NCI-H2171 (cell line): ENCODE measurements at regions not wholly inside any gene's neighbourhood (a gene's known extent, or its start where the extent isn't known, plus 50 kb on each side); places are given as distances from the start of the nearest gene placed in this dataset.
"Not testable (repeated sequence)": the region's sequence is repeated elsewhere in the genome, so short reads cannot be mapped to it uniquely, and the experiment has no call there.

ENCODE experiments used
- DNase-seq: peaks from one replicate; lab custom pipeline; 2025; lab: John Stamatoyannopoulos, UW

- DNase-seq = no peak
Measured at GRCh38 chr11:90555477-90555876, 332.6 kb upstream of the CHORDC1 start.

- no peak for DNase-seq
Measured at GRCh38 chr11:90542092-90542491, 319.2 kb upstream of the CHORDC1 start.

GRCh38 chr11:90536301-90536700, 313.5 kb upstream of the CHORDC1 start:
- no peak for DNase-seq

- no peak for DNase-seq
Measured at GRCh38 chr11:90532125-90532524, 309.3 kb upstream of the CHORDC1 start.

- no peak for DNase-seq
Measured at GRCh38 chr11:90531001-90531400, 308.2 kb upstream of the CHORDC1 start.

GRCh38 chr11:90525962-90526361, 303.1 kb upstream of the CHORDC1 start:
- no peak for DNase-seq

GRCh38 chr11:90512846-90513245, 290.0 kb upstream of the CHORDC1 start:
- DNase-seq = no peak

GRCh38 chr11:90510839-90511238, 288.0 kb upstream of the CHORDC1 start:
- DNase-seq = no peak

GRCh38 chr11:90500922-90501568, 278.2 kb upstream of the CHORDC1 start:
- no peak for DNase-seq

GRCh38 chr11:90496722-90497121, 273.9 kb upstream of the CHORDC1 start:
- no peak for DNase-seq

GRCh38 chr11:90493379-90493778, 270.5 kb upstream of the CHORDC1 start:
- DNase-seq = no peak

GRCh38 chr11:90491466-90491865, 268.6 kb upstream of the CHORDC1 start:
- no peak for DNase-seq

GRCh38 chr11:90476442-90477007, 253.7 kb upstream of the CHORDC1 start:
- no peak for DNase-seq

GRCh38 chr11:90468923-90469322, 246.1 kb upstream of the CHORDC1 start:
- no peak for DNase-seq

- DNase-seq = no peak
Measured at GRCh38 chr11:90465553-90465952, 242.7 kb upstream of the CHORDC1 start.

GRCh38 chr11:90455347-90455920, 232.6 kb upstream of the CHORDC1 start:
- DNase-seq = not testable (repeated sequence)

GRCh38 chr11:90453525-90453924, 230.7 kb upstream of the CHORDC1 start:
- no peak for DNase-seq

GRCh38 chr11:90449606-90450005, 226.8 kb upstream of the CHORDC1 start:
- DNase-seq = no peak

GRCh38 chr11:90448256-90448655, 225.4 kb upstream of the CHORDC1 start:
- DNase-seq = no peak

GRCh38 chr11:90447618-90448017, 224.8 kb upstream of the CHORDC1 start:
- DNase-seq = no peak

GRCh38 chr11:90446207-90446606, 223.4 kb upstream of the CHORDC1 start:
- DNase-seq = no peak

- no peak for DNase-seq
Measured at GRCh38 chr11:90438069-90438468, 215.2 kb upstream of the CHORDC1 start.

GRCh38 chr11:90434858-90435257, 212.0 kb upstream of the CHORDC1 start:
- DNase-seq = no peak

- DNase-seq = no peak
Measured at GRCh38 chr11:90428836-90429235, 206.0 kb upstream of the CHORDC1 start.
